ENCODE measurements at regions not wholly inside any gene's neighbourhood (a gene's known extent, or its start where the extent isn't known, plus 50 kb on each side); places are given as distances from the start of the nearest gene placed in this dataset.

- no peak for DNase-seq
- Histone ChIP-seq H3K27ac (replicated peaks) (no peak overlapping the region), H3K9me3 (replicated peaks) (no peaks in the 10 kb centered on the region), H3K4me3 (no peak overlapping the region), H3K36me3 (no peaks in the 10 kb centered on the region), H3K27me3 (ENCODE audit: low read depth) (peaks cover 9% of the 10 kb centered on the region), H3K4me1 (no peaks in the 10 kb centered on the region)
- intact Hi-C loops (cut with micrococcal nuclease), result no loop called here
- TF ChIP-seq CTCF (IDR thresholded peaks at IDR 0.05; ENCODE audit: borderline replicate concordance), result no peak
Measured at GRCh38 chr22:27594474-27595134, 207.0 kb downstream of the MN1 start.

- H3K27me3 ChIP-seq (ENCODE audit: low read depth), result peaks cover 5% of the 10 kb centered on the region
- no peak overlapping the region for H3K4me3 ChIP-seq
- no peak for DNase-seq
- H3K9me3 ChIP-seq (replicated peaks), result no peaks in the 10 kb centered on the region
- intact Hi-C loops (cut with micrococcal nuclease), result no loop called here
- no peaks in the 10 kb centered on the region for H3K4me1 ChIP-seq
- no peaks in the 10 kb centered on the region for H3K36me3 ChIP-seq
- no peak for TF ChIP-seq CTCF (IDR thresholded peaks at IDR 0.05; ENCODE audit: borderline replicate concordance)
- no peak overlapping the region for H3K27ac ChIP-seq (replicated peaks)
Measured at GRCh38 chr22:27596133-27596870, 205.3 kb downstream of the MN1 start.

- no peak for DNase-seq
- H3K4me3 ChIP-seq, result no peak overlapping the region
- no peaks in the 10 kb centered on the region for H3K36me3 ChIP-seq
- TF ChIP-seq CTCF (IDR thresholded peaks at IDR 0.05; ENCODE audit: borderline replicate concordance), result no peak
- intact Hi-C loops (cut with micrococcal nuclease), result no loop called here
- peaks cover 9% of the 10 kb centered on the region for H3K27me3 ChIP-seq (ENCODE audit: low read depth)
- H3K27ac ChIP-seq (replicated peaks), result no peak overlapping the region
- H3K4me1 ChIP-seq, result no peaks in the 10 kb centered on the region
- H3K9me3 ChIP-seq (replicated peaks), result no peaks in the 10 kb centered on the region
Measured at GRCh38 chr22:27597703-27598444, 203.7 kb downstream of the MN1 start.

GRCh38 chr22:27598792-27599191 is 202.8 kb downstream of the MN1 start:
- Histone ChIP-seq H3K27ac (replicated peaks) (no peak overlapping the region), H3K4me1 (no peaks in the 10 kb centered on the region), H3K27me3 (ENCODE audit: low read depth) (peaks cover 18% of the 10 kb centered on the region), H3K9me3 (replicated peaks) (no peaks in the 10 kb centered on the region), H3K4me3 (no peak overlapping the region), H3K36me3 (no peaks in the 10 kb centered on the region)
- no peak for TF ChIP-seq CTCF (IDR thresholded peaks at IDR 0.05; ENCODE audit: borderline replicate concordance)
- no peak for DNase-seq
- intact Hi-C loops (cut with micrococcal nuclease), result no loop called here

- intact Hi-C loops (cut with micrococcal nuclease), result no loop called here
- H3K27me3 ChIP-seq (ENCODE audit: low read depth), result peaks cover 28% of the 10 kb centered on the region
- H3K4me3 ChIP-seq, result no peak overlapping the region
- no peak for TF ChIP-seq CTCF (IDR thresholded peaks at IDR 0.05; ENCODE audit: borderline replicate concordance)
- H3K4me1 ChIP-seq, result no peaks in the 10 kb centered on the region
- no peak for DNase-seq
- H3K36me3 ChIP-seq, result no peaks in the 10 kb centered on the region
- peaks cover 7% of the 10 kb centered on the region for H3K9me3 ChIP-seq (replicated peaks)
- no peak overlapping the region for H3K27ac ChIP-seq (replicated peaks)
Measured at GRCh38 chr22:27601195-27601594, 200.4 kb downstream of the MN1 start.

Measured in left ventricle myocardium inferior (tissue), 1 donor.